PC-9 (cell line): ENCODE measurements at regions not wholly inside any gene's neighbourhood (a gene's known extent, or its start where the extent isn't known, plus 50 kb on each side); places are given as distances from the start of the nearest gene placed in this dataset.

Experiments
- BruUV-seq: library from RNA; stranded (reverse); fragments of 400-500 nt; replicated peaks from 2 replicates; lab custom pipeline; 2021; lab: Mats Ljungman, UMichigan
- CTCF ChIA-PET: fragments of 300-600 bp; sonication (Branson Sonifier 250); formaldehyde crosslinking; loops from one replicate; lab custom pipeline; 2022; ENCODE audit warnings: antibody characterized with exemption; lab: Charles Lee
- POLR2A ChIA-PET: fragments of 300-600 bp; sonication (Branson Sonifier 250); formaldehyde crosslinking; loops from one replicate; lab custom pipeline; 2022; ENCODE audit warnings: antibody characterized with exemption; ENCODE audit not compliant: unreplicated experiment; lab: Charles Lee
- DNase-seq, 2 experiments: peaks; one replicate each; pipeline versions ENCODE4 v3.0.0 to v3.0.0-alpha.2; 2015 to 2022; ENCODE audit warnings: mixed read lengths in 1 of 2
- H2AFZ ChIP-seq: fragments of 200-600 bp; sonication (generic); 2 replicates; pipeline ENCODE4 v1.8.1; 2017; ENCODE audit warnings: antibody characterized with exemption
- H3F3A ChIP-seq: fragments of 200-600 bp; sonication (generic); 2 replicates; pipeline ENCODE4 v1.8.1; 2017; ENCODE audit warnings: antibody characterized with exemption, mild to moderate bottlenecking, low read depth; ENCODE audit not compliant: insufficient read depth
- H3K27ac ChIP-seq: fragments of 200-600 bp; sonication (generic); 2 replicates; pipeline ENCODE4 v1.6.1; 2016; ENCODE audit warnings: mixed run types
- H3K27me3 ChIP-seq: fragments of 200-600 bp; sonication (generic); 2 replicates; pipeline ENCODE4 v1.6.1; 2016; ENCODE audit warnings: low read depth, mixed run types; ENCODE audit not compliant: insufficient read depth
- H3K36me3 ChIP-seq: fragments of 200-600 bp; sonication (generic); 2 replicates; pipeline ENCODE4 v1.6.1; 2016; ENCODE audit warnings: low read depth, mixed run types
- H3K4me1 ChIP-seq: fragments of 200-600 bp; sonication (generic); replicated peaks from 2 replicates; pipeline ENCODE4 v1.6.1; 2016; ENCODE audit warnings: mixed run types; ENCODE audit not compliant: insufficient read depth
- H3K4me2 ChIP-seq: fragments of 200-600 bp; sonication (generic); 2 replicates; pipeline ENCODE4 v1.6.1; 2017; ENCODE audit warnings: mixed run types
- H3K4me3 ChIP-seq: fragments of 200-600 bp; sonication (generic); 2 replicates; pipeline ENCODE4 v1.6.1; 2016; ENCODE audit warnings: mixed run types
- H3K79me2 ChIP-seq: fragments of 200-600 bp; sonication (generic); 2 replicates; pipeline ENCODE4 v1.6.1; 2017; ENCODE audit warnings: low read depth, mixed run types
- H3K9me2 ChIP-seq: fragments of 200-600 bp; sonication (generic); 2 replicates; pipeline ENCODE4 v1.8.1; 2017; ENCODE audit warnings: mild to moderate bottlenecking; ENCODE audit not compliant: insufficient read depth
- H3K9me3 ChIP-seq: fragments of 200-600 bp; sonication (generic); 2 replicates; pipeline ENCODE4 v1.8.1; 2016; ENCODE audit warnings: low read depth; ENCODE audit not compliant: insufficient read depth
- H4K20me1 ChIP-seq: fragments of 200-600 bp; sonication (generic); 2 replicates; pipeline ENCODE4 v1.8.1; 2017; ENCODE audit not compliant: insufficient read depth
- CTCF ChIP-seq: fragments of 200-600 bp; sonication (generic); conservative IDR thresholded peaks from 2 replicates; pipeline ENCODE4 v1.6.1; 2017; ENCODE audit warnings: mixed run types, antibody characterized with exemption, mild to moderate bottlenecking, moderate library complexity
- EZH2 ChIP-seq: fragments of 200-600 bp; sonication (generic); IDR thresholded peaks from 2 replicates; pipeline ENCODE4 v1.8.0; 2017; ENCODE audit warnings: antibody characterized with exemption, low read depth
- intact Hi-C: fragments of 100-400 bp; cut with micrococcal nuclease; formaldehyde crosslinking; loops from one replicate; pipeline ENCODE4 v1.10.0; 2022; ENCODE audit not compliant: unreplicated experiment

- no peak overlapping the region for H3K27ac ChIP-seq
- peaks cover 12% of the 10 kb centered on the region for H3K4me1 ChIP-seq
- no peaks in the 10 kb centered on the region for H3K79me2 ChIP-seq
- H3K4me2 ChIP-seq, result no peak overlapping the region
- no peaks in the 10 kb centered on the region for H3K9me2 ChIP-seq
- H3F3A ChIP-seq, result peaks cover 9% of the 10 kb centered on the region; the same call in 1 of the 2 replicates
- H3K4me3 ChIP-seq, result no peak overlapping the region
- no peak for TF ChIP-seq CTCF
- no peak for TF ChIP-seq EZH2
- no peak overlapping the region for H2AFZ ChIP-seq
- CTCF ChIA-PET, result no interaction called here
- no peaks in the 10 kb centered on the region for H3K36me3 ChIP-seq
- BruUV-seq, result no TSS peak
- H3K9me3 ChIP-seq, result no peaks in the 10 kb centered on the region; the same call in 1 of the 2 replicates
- POLR2A ChIA-PET, result no interaction called here
- H3K27me3 ChIP-seq, result no peaks in the 10 kb centered on the region
- intact Hi-C loops, result no loop called here
- no peaks in the 10 kb centered on the region for H4K20me1 ChIP-seq
- DNase-seq, result no peak
Measured at GRCh38 chr20:56766528-56766927, 137.4 kb downstream of the TFAP2C start.

- no peaks in the 10 kb centered on the region for H3K9me2 ChIP-seq
- peaks cover 11% of the 10 kb centered on the region for H3K4me1 ChIP-seq
- H3K4me3 ChIP-seq, result no peak overlapping the region
- intact Hi-C loops, result no loop called here
- H3K27ac ChIP-seq, result no peak overlapping the region
- DNase-seq, result no peak
- H3K4me2 ChIP-seq, result no peak overlapping the region
- CTCF ChIA-PET, result no interaction called here
- no peaks in the 10 kb centered on the region; the same call in 1 of the 2 replicates for H3K9me3 ChIP-seq
- H3K27me3 ChIP-seq, result no peaks in the 10 kb centered on the region
- H3K79me2 ChIP-seq, result no peaks in the 10 kb centered on the region
- no peak overlapping the region for H2AFZ ChIP-seq
- POLR2A ChIA-PET, result no interaction called here
- H3K36me3 ChIP-seq, result no peaks in the 10 kb centered on the region
- BruUV-seq, result no TSS peak
- H3F3A ChIP-seq, result peaks cover 9% of the 10 kb centered on the region; the same call in 1 of the 2 replicates
- H4K20me1 ChIP-seq, result no peaks in the 10 kb centered on the region
- TF ChIP-seq CTCF (no peak), EZH2 (no peak)
Measured at GRCh38 chr20:56769921-56770600, 141.0 kb downstream of the TFAP2C start.

- Histone ChIP-seq H3K27me3 (no peaks in the 10 kb centered on the region), H4K20me1 (no peaks in the 10 kb centered on the region), H3K4me1 (peaks cover 5% of the 10 kb centered on the region; the same call in 1 of the 2 replicates), H3K9me3 (no peaks in the 10 kb centered on the region), H3K9me2 (no peaks in the 10 kb centered on the region), H3K27ac (no peak overlapping the region), H3F3A (no peaks in the 10 kb centered on the region), H3K4me3 (no peak overlapping the region), H2AFZ (no peak overlapping the region), H3K79me2 (no peaks in the 10 kb centered on the region), H3K4me2 (no peak overlapping the region), H3K36me3 (no peaks in the 10 kb centered on the region)
- TF ChIP-seq EZH2 (no peak), CTCF (no peak)
- ChIA-PET POLR2A (no interaction called here), CTCF (interaction anchor here (0.6 kb wide), 2 partner anchors 25 to 1804 kb away, joined by 3 read pairs; no protein-coding TSS in a partner anchor)
- no peak for DNase-seq
- BruUV-seq, result no TSS peak
- intact Hi-C loops, result no loop called here
Measured at GRCh38 chr20:56773749-56774148, 144.6 kb downstream of the TFAP2C start.
